Epithelial cell of esophagus (primary cell): ENCODE measurements at regions not wholly inside any gene's neighbourhood (a gene's known extent, or its start where the extent isn't known, plus 50 kb on each side); places are given as distances from the start of the nearest gene placed in this dataset.

Source experiments
- DNase-seq: peaks from one replicate; pipeline ENCODE4 v3.0.0; 2010; ENCODE audit warnings: low read depth
- H3K4me3 ChIP-seq: 2 replicates; pipeline ENCODE4 v1.5.1; 2011; ENCODE audit warnings: mild to moderate bottlenecking, low read length, control low read depth
- CTCF ChIP-seq: IDR thresholded peaks from 2 replicates; pipeline ENCODE4 v1.5.1; 2011; ENCODE audit warnings: low read depth, mild to moderate bottlenecking, low read length, control low read depth, inconsistent platforms; ENCODE audit not compliant: insufficient read depth; ENCODE audit errors: missing control alignments

GRCh38 chrX:5068550-5068949 lies 1160.1 kb downstream of the NLGN4X start:
- TF ChIP-seq CTCF: no peak
- H3K4me3 ChIP-seq: no peak overlapping the region
- DNase-seq: peak; percentile 1

- DNase-seq: no peak
- no peak for TF ChIP-seq CTCF
- no peak overlapping the region for H3K4me3 ChIP-seq
These were observed 1170.9 kb downstream of the NLGN4X start for GRCh38 chrX:5057786-5058185.

GRCh38 chrX:5054852-5055251 lies 1173.8 kb downstream of the NLGN4X start:
- H3K4me3 ChIP-seq: no peak overlapping the region
- no peak for TF ChIP-seq CTCF
- no peak for DNase-seq

- TF ChIP-seq CTCF: no peak
- DNase-seq: peak; percentile 19
These were observed 1176.7 kb downstream of the NLGN4X start for GRCh38 chrX:5051831-5052491.

GRCh38 chrX:5042563-5042962 lies 1186.1 kb downstream of the NLGN4X start:
- H3K4me3 ChIP-seq: no peak overlapping the region
- DNase-seq: no peak
- no peak for TF ChIP-seq CTCF

More at GRCh38 chrX:5051831-5052491, 1176.7 kb downstream of the NLGN4X start:
- no peak overlapping the region for H3K4me3 ChIP-seq

- no peak overlapping the region for H3K4me3 ChIP-seq
- no peak for DNase-seq
- TF ChIP-seq CTCF: no peak
These were observed 1196.9 kb downstream of the NLGN4X start for GRCh38 chrX:5031792-5032191.

- H3K4me3 ChIP-seq: no peak overlapping the region
- no peak for DNase-seq
- no peak for TF ChIP-seq CTCF
These were observed 1213.2 kb downstream of the NLGN4X start for GRCh38 chrX:5015451-5015850.
